ENCODE measurements at regions not wholly inside any gene's neighbourhood (a gene's known extent, or its start where the extent isn't known, plus 50 kb on each side); places are given as distances from the start of the nearest gene placed in this dataset.

- no peak for DNase-seq (ENCODE audit: low spot score)
These were observed 68.5 kb upstream of the LRIG3 start for GRCh38 chr12:58988643-58989344.

- no peak for DNase-seq (ENCODE audit: low spot score)
These were observed 61.7 kb upstream of the LRIG3 start for GRCh38 chr12:58981961-58982360.

GRCh38 chr12:58980768-58981167 lies 60.5 kb upstream of the LRIG3 start:
- no peak for DNase-seq (ENCODE audit: low spot score)

DNA sequence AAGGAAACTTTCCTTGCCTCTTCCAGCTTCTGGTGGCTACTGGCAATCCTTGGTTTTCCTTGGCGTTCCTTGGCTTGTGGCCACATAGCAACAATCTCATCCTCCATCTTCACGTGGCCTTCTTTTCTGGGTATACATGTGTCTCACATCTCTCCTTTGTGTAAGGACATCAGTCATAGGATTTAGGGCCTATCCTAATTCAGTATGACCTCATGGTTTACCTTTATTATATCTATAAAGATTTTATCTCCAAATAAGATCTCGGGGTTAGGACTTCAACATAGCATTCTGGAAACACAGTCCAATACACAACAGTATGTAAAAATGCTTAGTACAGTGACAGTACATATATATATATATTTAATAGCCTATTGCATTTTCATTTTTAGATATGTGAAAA lies 58.4 kb upstream of the LRIG3 start:
- DNase-seq (ENCODE audit: low spot score): no peak

DNA sequence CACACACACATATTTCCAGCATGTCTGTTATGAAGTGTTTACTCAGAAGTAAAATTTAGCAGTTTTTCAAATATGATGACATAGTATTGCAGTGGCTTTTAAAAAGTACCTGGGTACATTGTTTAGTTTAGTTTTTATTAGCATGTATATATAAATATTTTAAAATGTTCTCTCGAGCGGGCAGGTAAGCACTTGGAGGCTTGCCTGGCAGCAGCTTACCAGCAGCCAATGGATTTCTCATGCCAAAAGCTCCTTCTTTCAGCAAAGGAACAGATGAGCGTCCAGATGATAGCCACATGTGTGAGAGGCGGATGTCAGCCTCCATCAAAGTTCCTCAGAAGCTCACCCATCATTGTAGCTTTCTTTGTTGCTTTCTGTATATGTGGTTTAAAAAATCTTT lies 57.2 kb upstream of the LRIG3 start:
- DNase-seq (ENCODE audit: low spot score): no peak

DNA sequence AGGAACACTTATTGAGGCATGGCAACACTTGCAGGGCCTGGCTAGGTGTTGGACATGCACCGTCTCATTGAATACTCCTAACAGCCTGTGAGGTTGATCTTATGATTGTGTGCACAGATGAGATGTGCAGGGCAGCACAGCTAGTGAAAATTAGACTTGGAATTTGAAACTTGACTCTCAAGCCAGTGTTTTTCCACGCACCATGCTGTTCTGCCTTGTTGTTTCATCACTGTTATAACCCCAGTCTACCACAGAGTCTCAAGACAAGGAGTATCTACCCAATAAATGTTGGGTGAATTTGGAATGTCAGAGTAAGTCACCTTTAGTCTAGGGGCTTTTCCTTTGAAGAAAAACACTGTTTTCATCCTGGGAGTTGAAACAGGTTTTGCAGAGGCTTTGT lies 55.8 kb upstream of the LRIG3 start:
- DNase-seq (ENCODE audit: low spot score): no peak
